Vagina (tissue), 2 donors: ENCODE measurements at regions not wholly inside any gene's neighbourhood (a gene's known extent, or its start where the extent isn't known, plus 50 kb on each side); places are given as distances from the start of the nearest gene placed in this dataset.

ENCODE experiments used
- DNase-seq, 2 donors: peaks; one replicate each; pipeline ENCODE4 v3.0.0-alpha.2; 2017; ENCODE audit errors: extremely low spot score in 2 of 2
- H3K27ac ChIP-seq: fragments of 200-600 bp; sonication (generic); one replicate; pipeline ENCODE4 v1.5.1; 2019
- H3K27me3 ChIP-seq: fragments of 200-600 bp; sonication (generic); one replicate; pipeline ENCODE4 v1.5.1; 2019
- H3K36me3 ChIP-seq, 2 donors: fragments of 200-600 bp; sonication (generic); one replicate each; pipeline ENCODE4 v1.5.1; 2017 to 2019
- H3K4me1 ChIP-seq: fragments of 200-600 bp; sonication (generic); one replicate; pipeline ENCODE4 v1.5.1; 2019
- H3K4me3 ChIP-seq, 2 donors: fragments of 200-600 bp; sonication (generic); 1 replicate in 1 of 2; 2 replicates in 1 of 2; pipeline ENCODE4 v1.5.1; 2016 to 2019
- H3K9me3 ChIP-seq: fragments of 200-600 bp; sonication (generic); one replicate; pipeline ENCODE4 v1.5.1; 2019
- POLR2A ChIP-seq, 2 donors: fragments of 450-650 bp; IDR thresholded peaks; one replicate each; pipeline ENCODE4 v1.6.1; 2017; ENCODE audit warnings: antibody characterized with exemption in 2 of 2, mild to moderate bottlenecking in 2 of 2, moderate library complexity in 2 of 2
- POLR2AphosphoS5 ChIP-seq, 2 donors: sonication (generic); formaldehyde crosslinking; IDR thresholded peaks; one replicate each; pipeline ENCODE4 v1.9.0; 2017; ENCODE audit warnings: antibody characterized with exemption in 2 of 2, mild to moderate bottlenecking in 2 of 2, low read depth in 1 of 2; ENCODE audit not compliant: insufficient read depth in 1 of 2
- intact Hi-C: fragments of 100-400 bp; cut with DNase I; formaldehyde crosslinking; loops from one replicate; pipeline ENCODE4 v1.15.1; 2023
- TF ChIP-seq, protein P1 (sequence below), 3 experiments: fragments of 450-650 bp in 2 of 3; fragments of 200-600 bp in 1 of 3; sonication (generic) in 1 of 3; IDR thresholded peaks; one replicate each; pipeline ENCODE4 v1.5.1; 2017 to 2019; ENCODE audit warnings: antibody characterized with exemption in 3 of 3, mild to moderate bottlenecking in 2 of 3, moderate library complexity in 2 of 3

DNA sequence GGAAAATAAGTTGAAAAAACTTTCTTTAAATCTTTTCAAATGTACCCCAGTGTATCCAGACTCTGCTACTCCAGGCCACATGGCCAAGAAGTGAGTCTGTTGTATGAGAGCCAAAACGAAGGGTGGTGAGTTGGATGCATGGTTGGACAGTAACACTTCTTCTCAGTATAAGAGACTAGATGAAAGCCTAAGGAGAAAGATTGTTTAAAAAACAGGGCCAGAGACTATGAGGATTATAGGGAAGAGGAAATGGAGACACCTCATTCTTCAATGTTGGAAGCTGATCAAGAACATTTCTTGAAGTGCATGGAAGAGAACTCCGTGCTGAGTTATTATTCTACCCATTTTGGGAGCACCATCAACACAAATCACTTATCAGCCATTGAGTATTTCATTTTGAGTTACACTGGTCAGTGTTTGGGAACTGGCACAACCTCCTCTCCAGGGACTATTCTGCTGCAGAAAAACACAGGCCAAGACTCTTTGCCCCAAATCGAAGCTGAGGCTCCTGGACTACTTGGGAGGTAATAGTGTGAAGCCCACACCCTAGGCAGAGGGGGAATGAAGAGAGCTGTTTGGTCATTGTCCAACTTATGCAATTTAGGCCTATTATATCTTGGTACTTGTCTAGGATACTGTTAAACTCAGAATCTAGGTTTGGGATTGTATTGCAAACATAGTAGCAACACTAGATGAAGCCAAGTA lies 123.0 kb upstream of the SEC61G start:
- intact Hi-C loops = no loop called here
- no peak for DNase-seq
- H3K36me3 ChIP-seq = no peaks in the 10 kb centered on the region
- H3K9me3 ChIP-seq = no peaks in the 10 kb centered on the region
- H3K27me3 ChIP-seq = no peaks in the 10 kb centered on the region
- no peak overlapping the region for H3K27ac ChIP-seq
- H3K4me3 ChIP-seq = no peak overlapping the region
- TF ChIP-seq POLR2A (IDR thresholded peaks at IDR 0.05) (no peak), POLR2AphosphoS5 (IDR thresholded peaks at IDR 0.05; ENCODE audit: insufficient read depth in 1 of 2, low read depth in 1 of 2) (no peak)
- TF ChIP-seq, protein P1, sequence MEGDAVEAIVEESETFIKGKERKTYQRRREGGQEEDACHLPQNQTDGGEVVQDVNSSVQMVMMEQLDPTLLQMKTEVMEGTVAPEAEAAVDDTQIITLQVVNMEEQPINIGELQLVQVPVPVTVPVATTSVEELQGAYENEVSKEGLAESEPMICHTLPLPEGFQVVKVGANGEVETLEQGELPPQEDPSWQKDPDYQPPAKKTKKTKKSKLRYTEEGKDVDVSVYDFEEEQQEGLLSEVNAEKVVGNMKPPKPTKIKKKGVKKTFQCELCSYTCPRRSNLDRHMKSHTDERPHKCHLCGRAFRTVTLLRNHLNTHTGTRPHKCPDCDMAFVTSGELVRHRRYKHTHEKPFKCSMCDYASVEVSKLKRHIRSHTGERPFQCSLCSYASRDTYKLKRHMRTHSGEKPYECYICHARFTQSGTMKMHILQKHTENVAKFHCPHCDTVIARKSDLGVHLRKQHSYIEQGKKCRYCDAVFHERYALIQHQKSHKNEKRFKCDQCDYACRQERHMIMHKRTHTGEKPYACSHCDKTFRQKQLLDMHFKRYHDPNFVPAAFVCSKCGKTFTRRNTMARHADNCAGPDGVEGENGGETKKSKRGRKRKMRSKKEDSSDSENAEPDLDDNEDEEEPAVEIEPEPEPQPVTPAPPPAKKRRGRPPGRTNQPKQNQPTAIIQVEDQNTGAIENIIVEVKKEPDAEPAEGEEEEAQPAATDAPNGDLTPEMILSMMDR (IDR thresholded peaks at IDR 0.05) = no peak
- H3K4me1 ChIP-seq = no peaks in the 10 kb centered on the region

DNA sequence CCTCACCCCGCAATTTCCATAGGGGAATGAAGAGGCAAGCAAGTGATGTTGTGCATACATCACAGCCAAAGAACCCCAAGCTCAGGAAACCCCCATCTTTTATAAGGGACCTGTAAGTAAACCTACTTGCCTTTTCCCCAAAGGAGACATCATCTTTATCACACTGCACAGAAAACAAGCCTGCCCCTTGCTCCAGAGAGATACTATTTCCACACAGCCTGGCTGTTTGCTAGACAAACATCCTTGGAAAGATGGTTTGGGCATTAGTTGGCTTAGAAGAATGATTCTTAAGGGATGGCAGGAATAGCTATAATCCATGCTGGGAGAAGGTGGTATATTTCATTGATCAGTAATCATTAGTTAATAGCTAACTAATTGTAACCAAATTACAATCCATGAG lies 123.7 kb upstream of the SEC61G start:
- no peaks in the 10 kb centered on the region for H3K36me3 ChIP-seq
- TF ChIP-seq POLR2AphosphoS5 (IDR thresholded peaks at IDR 0.05; ENCODE audit: insufficient read depth in 1 of 2, low read depth in 1 of 2) (no peak), POLR2A (IDR thresholded peaks at IDR 0.05) (no peak)
- TF ChIP-seq, protein P1 (IDR thresholded peaks at IDR 0.05) = no peak
- intact Hi-C loops = no loop called here
- H3K9me3 ChIP-seq = no peaks in the 10 kb centered on the region
- no peak for DNase-seq
- H3K4me3 ChIP-seq = no peak overlapping the region
- H3K27ac ChIP-seq = no peak overlapping the region
- no peaks in the 10 kb centered on the region for H3K4me1 ChIP-seq
- no peaks in the 10 kb centered on the region for H3K27me3 ChIP-seq

DNA sequence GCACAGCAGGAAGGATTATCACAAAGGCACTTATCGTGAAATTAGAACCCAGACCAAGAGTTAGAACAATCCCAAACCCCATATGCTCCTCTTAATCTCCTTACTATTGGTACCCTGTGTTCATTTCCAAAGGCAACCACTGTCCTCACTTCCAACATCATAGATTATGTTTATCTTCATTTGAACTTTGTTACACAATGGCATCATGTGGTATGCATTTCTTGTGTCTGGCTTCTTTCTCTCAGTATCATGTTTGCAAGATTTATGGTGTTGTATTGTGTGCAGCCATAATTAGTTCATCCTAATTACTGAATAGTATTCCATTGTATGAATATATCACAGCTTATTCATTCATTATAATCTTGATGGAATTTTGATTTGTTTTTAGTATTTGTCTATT lies 124.6 kb upstream of the SEC61G start:
- no peak overlapping the region for H3K27ac ChIP-seq
- no peaks in the 10 kb centered on the region for H3K36me3 ChIP-seq
- TF ChIP-seq POLR2AphosphoS5 (IDR thresholded peaks at IDR 0.05; ENCODE audit: insufficient read depth in 1 of 2, low read depth in 1 of 2) = no peak
- TF ChIP-seq, protein P1 (IDR thresholded peaks at IDR 0.05) = no peak
- no peak for TF ChIP-seq POLR2A (IDR thresholded peaks at IDR 0.05)
- H3K9me3 ChIP-seq = no peaks in the 10 kb centered on the region
- no peak for DNase-seq
- no peaks in the 10 kb centered on the region for H3K27me3 ChIP-seq
- no peaks in the 10 kb centered on the region for H3K4me1 ChIP-seq
- intact Hi-C loops = no loop called here
- H3K4me3 ChIP-seq = no peak overlapping the region

DNA sequence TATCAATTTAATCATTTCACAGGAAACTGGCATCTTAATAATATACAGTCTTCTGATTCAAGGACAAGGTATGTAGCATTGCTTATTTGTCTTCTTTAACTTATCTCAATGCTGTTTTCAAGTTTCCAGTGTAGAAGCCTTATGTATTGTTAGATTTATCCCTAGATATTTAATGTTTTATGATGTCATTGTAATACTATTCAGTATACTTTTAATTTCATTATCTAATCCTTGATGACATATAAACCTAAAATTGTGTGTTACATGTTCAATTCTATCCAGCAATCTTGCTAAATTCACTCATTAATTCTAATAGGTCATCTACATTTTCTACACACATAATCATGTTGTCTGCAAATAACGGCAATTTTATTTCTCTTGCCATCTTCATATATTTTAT lies 126.3 kb upstream of the SEC61G start:
- H3K4me1 ChIP-seq = no peaks in the 10 kb centered on the region
- no peak for DNase-seq
- H3K4me3 ChIP-seq = no peak overlapping the region
- no peaks in the 10 kb centered on the region for H3K9me3 ChIP-seq
- no peak overlapping the region for H3K27ac ChIP-seq
- no peaks in the 10 kb centered on the region for H3K36me3 ChIP-seq
- intact Hi-C loops = no loop called here
- TF ChIP-seq POLR2A (IDR thresholded peaks at IDR 0.05) (no peak), POLR2AphosphoS5 (IDR thresholded peaks at IDR 0.05; ENCODE audit: insufficient read depth in 1 of 2, low read depth in 1 of 2) (no peak)
- TF ChIP-seq, protein P1 (IDR thresholded peaks at IDR 0.05) = no peak
- H3K27me3 ChIP-seq = no peaks in the 10 kb centered on the region

DNA sequence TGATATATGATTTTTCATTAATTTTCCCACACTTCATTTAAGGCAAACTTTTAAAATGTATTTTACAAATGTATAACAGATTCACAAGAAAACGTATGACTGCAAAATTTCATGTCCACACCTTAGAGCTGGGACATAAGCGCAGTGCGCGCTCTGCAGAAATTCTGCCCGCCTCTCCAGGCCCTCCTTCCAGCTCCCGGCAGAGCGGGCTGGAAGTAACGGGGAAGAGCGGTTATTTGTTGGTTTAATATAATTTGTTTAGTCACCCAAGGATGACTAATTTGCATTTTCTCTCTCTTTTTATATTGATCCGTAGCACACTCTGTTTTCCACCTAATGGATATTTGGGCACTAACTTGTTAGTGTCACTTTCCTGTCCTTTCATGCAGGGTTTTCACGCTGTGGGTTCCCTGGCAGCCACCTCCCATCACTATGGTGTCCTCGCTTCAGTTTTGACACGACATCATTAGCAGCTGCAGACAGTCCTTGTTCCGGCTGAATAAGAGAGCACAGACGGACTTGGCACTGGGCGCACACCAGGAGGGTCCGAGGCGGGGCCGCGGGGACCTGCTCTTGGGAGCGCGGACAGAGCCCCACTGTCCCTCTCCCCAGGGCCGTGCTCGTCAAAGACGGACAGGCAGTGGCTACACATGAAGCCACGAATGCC lies 129.2 kb upstream of the SEC61G start:
- Histone ChIP-seq H3K27ac (no peak overlapping the region), H3K27me3 (no peaks in the 10 kb centered on the region), H3K36me3 (no peaks in the 10 kb centered on the region), H3K9me3 (no peaks in the 10 kb centered on the region), H3K4me1 (no peaks in the 10 kb centered on the region), H3K4me3 (peak overlapping the region; percentile 27 to 28)
- TF ChIP-seq, protein P1 (IDR thresholded peaks at IDR 0.05) = no peak
- TF ChIP-seq POLR2AphosphoS5 (IDR thresholded peaks at IDR 0.05; ENCODE audit: insufficient read depth in 1 of 2, low read depth in 1 of 2) (no peak), POLR2A (IDR thresholded peaks at IDR 0.05) (no peak)
- intact Hi-C loops = no loop called here
- DNase-seq = no peak
